ENCODE measurements at regions not wholly inside any gene's neighbourhood (a gene's known extent, or its start where the extent isn't known, plus 50 kb on each side); places are given as distances from the start of the nearest gene placed in this dataset.

- TF ChIP-seq CTCF (IDR thresholded peaks at IDR 0.05) (no peak), POLR2A (IDR thresholded peaks at IDR 0.05) (no peak)
Observed at GRCh38 chr7:24169077-24169624, 114.8 kb upstream of the NPY start.
